Osteoblast (primary cell): ENCODE measurements at regions not wholly inside any gene's neighbourhood (a gene's known extent, or its start where the extent isn't known, plus 50 kb on each side); places are given as distances from the start of the nearest gene placed in this dataset.

Experiments
- DNase-seq: peaks from one replicate; pipeline ENCODE4 v3.0.0; 2011; ENCODE audit warnings: low spot score, mixed read lengths; ENCODE audit not compliant: insufficient read length; ENCODE audit errors: missing footprints
- H2AFZ ChIP-seq: 2 replicates; pipeline ENCODE4 v1.6.0; 2011; ENCODE audit warnings: mild to moderate bottlenecking, low read length
- H3K27ac ChIP-seq: 2 replicates; pipeline ENCODE4 v1.5.1; 2011; ENCODE audit warnings: mild to moderate bottlenecking, low read depth, low read length, moderate library complexity
- H3K27me3 ChIP-seq: 2 replicates; pipeline ENCODE4 v1.6.0; 2012; ENCODE audit warnings: mild to moderate bottlenecking, control low read depth, inconsistent platforms, low read length, moderate library complexity; ENCODE audit not compliant: insufficient read depth
- H3K36me3 ChIP-seq: 2 replicates; pipeline ENCODE4 v1.5.1; 2011; ENCODE audit warnings: mild to moderate bottlenecking, low read length, control low read depth, moderate library complexity; ENCODE audit not compliant: insufficient read depth
- H3K4me1 ChIP-seq: 2 replicates; pipeline ENCODE4 v1.5.1; 2011; ENCODE audit warnings: mild to moderate bottlenecking, low read length, control low read depth, moderate library complexity; ENCODE audit not compliant: insufficient read depth
- H3K4me2 ChIP-seq: 2 replicates; pipeline ENCODE4 v1.6.0; 2011; ENCODE audit warnings: mild to moderate bottlenecking, low read length; ENCODE audit not compliant: insufficient read depth
- H3K4me3 ChIP-seq: fragments of 200-600 bp; sonication (generic); 3 replicates; pipeline ENCODE4 v1.5.1; 2012; ENCODE audit warnings: mild to moderate bottlenecking, low read length, inconsistent platforms; ENCODE audit not compliant: insufficient read depth
- H3K79me2 ChIP-seq: 2 replicates; pipeline ENCODE4 v1.6.0; 2012; ENCODE audit warnings: mild to moderate bottlenecking, low read length, control low read depth, inconsistent platforms; ENCODE audit not compliant: insufficient read depth
- H3K9me3 ChIP-seq: 2 replicates; pipeline ENCODE4 v1.5.1; 2011; ENCODE audit warnings: low read depth, low read length, control low read depth
- H4K20me1 ChIP-seq: 2 replicates; pipeline ENCODE4 v1.6.0; 2012; ENCODE audit warnings: mild to moderate bottlenecking, low read length, control low read depth; ENCODE audit not compliant: insufficient read depth
- CTCF ChIP-seq: IDR thresholded peaks from 2 replicates; pipeline ENCODE4 v1.5.1; 2011; ENCODE audit warnings: mild to moderate bottlenecking, low read depth, low read length, moderate library complexity; ENCODE audit errors: extremely low read depth

GRCh38 chr15:23839893-23840474, 152.9 kb upstream of the NDN start:
- H3K36me3 ChIP-seq, result no peaks in the 10 kb centered on the region
- H3K4me3 ChIP-seq, result no peak overlapping the region
- H3K9me3 ChIP-seq, result no peaks in the 10 kb centered on the region
- H3K4me1 ChIP-seq, result no peaks in the 10 kb centered on the region
- H3K27me3 ChIP-seq, result no peaks in the 10 kb centered on the region
- H3K79me2 ChIP-seq, result no peaks in the 10 kb centered on the region
- H4K20me1 ChIP-seq, result no peaks in the 10 kb centered on the region
- no peak overlapping the region for H2AFZ ChIP-seq
- no peak for TF ChIP-seq CTCF
- no peak overlapping the region for H3K4me2 ChIP-seq
- no peak overlapping the region for H3K27ac ChIP-seq
- no peak for DNase-seq

- no peaks in the 10 kb centered on the region for H4K20me1 ChIP-seq
- no peaks in the 10 kb centered on the region for H3K79me2 ChIP-seq
- TF ChIP-seq CTCF, result no peak
- no peak overlapping the region for H2AFZ ChIP-seq
- H3K4me3 ChIP-seq, result no peak overlapping the region
- H3K4me2 ChIP-seq, result no peak overlapping the region
- no peaks in the 10 kb centered on the region for H3K36me3 ChIP-seq
- H3K27me3 ChIP-seq, result no peaks in the 10 kb centered on the region
- H3K27ac ChIP-seq, result no peak overlapping the region
- no peaks in the 10 kb centered on the region for H3K4me1 ChIP-seq
- DNase-seq, result no peak
- H3K9me3 ChIP-seq, result no peaks in the 10 kb centered on the region
These were observed 159.1 kb upstream of the NDN start for GRCh38 chr15:23846218-23846617.

DNA sequence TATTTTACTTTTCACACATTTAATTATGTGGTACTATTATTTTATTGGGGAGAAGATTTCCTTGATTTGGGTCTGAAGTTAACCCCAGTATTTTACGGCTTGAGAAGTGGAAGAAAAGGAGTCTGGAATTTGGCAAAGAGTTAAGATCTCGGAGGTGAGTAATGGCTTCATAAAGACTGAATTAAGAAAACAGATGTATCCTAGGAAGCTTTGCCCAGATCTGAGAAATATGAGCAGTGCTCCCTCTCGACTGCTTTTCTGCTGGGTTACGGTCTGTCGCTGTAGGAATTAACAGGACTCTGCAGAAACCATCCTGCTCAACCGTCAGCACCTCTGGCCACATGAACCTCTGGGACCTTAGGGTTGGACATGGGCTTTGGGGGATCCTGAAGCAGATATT, 163.6 kb upstream of the NDN start:
- TF ChIP-seq CTCF, result no peak
- Histone ChIP-seq H3K79me2 (no peaks in the 10 kb centered on the region), H3K4me3 (no peak overlapping the region), H3K27ac (no peak overlapping the region), H3K27me3 (no peaks in the 10 kb centered on the region), H3K36me3 (no peaks in the 10 kb centered on the region), H3K4me1 (no peaks in the 10 kb centered on the region), H4K20me1 (no peaks in the 10 kb centered on the region), H2AFZ (no peak overlapping the region), H3K4me2 (no peak overlapping the region), H3K9me3 (no peaks in the 10 kb centered on the region)
- DNase-seq, result no peak

DNA sequence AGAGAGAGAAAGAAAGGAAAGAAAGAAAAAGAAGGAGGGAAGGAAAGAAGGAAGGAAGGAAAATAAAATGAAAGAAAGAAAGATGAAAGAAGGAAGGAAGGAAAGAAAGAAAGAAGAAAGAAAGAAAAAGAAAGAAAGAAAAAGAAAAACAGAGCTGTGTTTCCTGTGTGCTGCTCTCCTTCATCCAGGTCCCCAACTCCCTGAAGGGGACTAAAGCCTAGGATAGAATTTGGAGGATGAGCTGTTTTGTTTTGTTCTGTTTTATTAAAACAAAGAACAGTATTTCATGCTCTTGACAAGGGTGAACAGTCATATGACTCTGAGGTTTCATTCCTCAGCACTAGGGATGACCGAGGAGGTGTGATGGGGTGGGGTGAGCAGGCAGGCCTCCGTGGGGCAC, 164.8 kb upstream of the NDN start:
- Histone ChIP-seq H3K27ac (no peak overlapping the region), H3K27me3 (no peaks in the 10 kb centered on the region), H3K4me3 (no peak overlapping the region), H3K4me2 (no peak overlapping the region), H2AFZ (no peak overlapping the region), H3K79me2 (no peaks in the 10 kb centered on the region), H3K36me3 (no peaks in the 10 kb centered on the region), H4K20me1 (no peaks in the 10 kb centered on the region), H3K9me3 (no peaks in the 10 kb centered on the region), H3K4me1 (no peaks in the 10 kb centered on the region)
- TF ChIP-seq CTCF, result no peak
- no peak for DNase-seq
